ENCODE measurements at regions not wholly inside any gene's neighbourhood (a gene's known extent, or its start where the extent isn't known, plus 50 kb on each side); places are given as distances from the start of the nearest gene placed in this dataset.
"Not testable (repeated sequence)": the region's sequence is repeated elsewhere in the genome, so short reads cannot be mapped to it uniquely, and the experiment has no call there.

GRCh38 chr3:10625323-10625722 lies 119.9 kb upstream of the ATP2B2 start:
- DNase-seq (ENCODE audit: low spot score), result no peak

GRCh38 chr3:10627884-10628572 lies 122.6 kb upstream of the ATP2B2 start:
- DNase-seq (ENCODE audit: low spot score), result no peak

GRCh38 chr3:10628891-10629670 lies 123.7 kb upstream of the ATP2B2 start:
- peak; percentile 49 for DNase-seq (ENCODE audit: low spot score)

GRCh38 chr3:10629671-10630040 lies 124.3 kb upstream of the ATP2B2 start:
- DNase-seq (ENCODE audit: low spot score), result peak; percentile 15

GRCh38 chr3:10631224-10631623 lies 125.8 kb upstream of the ATP2B2 start:
- no peak for DNase-seq (ENCODE audit: low spot score)

GRCh38 chr3:10632125-10632524 lies 126.7 kb upstream of the ATP2B2 start:
- no peak for DNase-seq (ENCODE audit: low spot score)

- DNase-seq (ENCODE audit: low spot score), result no peak
Measured at GRCh38 chr3:10632741-10633140, 127.4 kb upstream of the ATP2B2 start.

- DNase-seq (ENCODE audit: low spot score), result no peak
Measured at GRCh38 chr3:10635446-10636076, 130.2 kb upstream of the ATP2B2 start.

GRCh38 chr3:10637342-10637741 lies 132.0 kb upstream of the ATP2B2 start:
- DNase-seq (ENCODE audit: low spot score), result no peak

- no peak for DNase-seq (ENCODE audit: low spot score)
Measured at GRCh38 chr3:10638466-10638865, 133.1 kb upstream of the ATP2B2 start.

GRCh38 chr3:10641760-10642159 lies 136.4 kb upstream of the ATP2B2 start:
- DNase-seq (ENCODE audit: low spot score), result no peak

- DNase-seq (ENCODE audit: low spot score), result no peak
Measured at GRCh38 chr3:10644189-10644588, 138.8 kb upstream of the ATP2B2 start.

GRCh38 chr3:10645800-10646199 lies 140.4 kb upstream of the ATP2B2 start:
- no peak for DNase-seq (ENCODE audit: low spot score)

- DNase-seq (ENCODE audit: low spot score), result no peak
Measured at GRCh38 chr3:10646531-10647335, 141.3 kb upstream of the ATP2B2 start.

- no peak for DNase-seq (ENCODE audit: low spot score)
Measured at GRCh38 chr3:10647376-10647775, 142.0 kb upstream of the ATP2B2 start.

GRCh38 chr3:10648181-10648580 lies 142.8 kb upstream of the ATP2B2 start:
- DNase-seq (ENCODE audit: low spot score), result no peak

- not testable (repeated sequence) for DNase-seq (ENCODE audit: low spot score)
Measured at GRCh38 chr3:10649463-10649862, 144.1 kb upstream of the ATP2B2 start.

GRCh38 chr3:10651506-10651905 lies 146.1 kb upstream of the ATP2B2 start:
- no peak for DNase-seq (ENCODE audit: low spot score)

GRCh38 chr3:10653241-10653640 lies 147.9 kb upstream of the ATP2B2 start:
- DNase-seq (ENCODE audit: low spot score), result no peak

- no peak for DNase-seq (ENCODE audit: low spot score)
Measured at GRCh38 chr3:10653866-10654611, 148.7 kb upstream of the ATP2B2 start.

GRCh38 chr3:10655105-10655504 lies 149.7 kb upstream of the ATP2B2 start:
- no peak for DNase-seq (ENCODE audit: low spot score)

GRCh38 chr3:10657339-10657738 lies 152.0 kb upstream of the ATP2B2 start:
- DNase-seq (ENCODE audit: low spot score), result not testable (repeated sequence)
